ENCODE measurements at regions not wholly inside any gene's neighbourhood (a gene's known extent, or its start where the extent isn't known, plus 50 kb on each side); places are given as distances from the start of the nearest gene placed in this dataset.

DNA sequence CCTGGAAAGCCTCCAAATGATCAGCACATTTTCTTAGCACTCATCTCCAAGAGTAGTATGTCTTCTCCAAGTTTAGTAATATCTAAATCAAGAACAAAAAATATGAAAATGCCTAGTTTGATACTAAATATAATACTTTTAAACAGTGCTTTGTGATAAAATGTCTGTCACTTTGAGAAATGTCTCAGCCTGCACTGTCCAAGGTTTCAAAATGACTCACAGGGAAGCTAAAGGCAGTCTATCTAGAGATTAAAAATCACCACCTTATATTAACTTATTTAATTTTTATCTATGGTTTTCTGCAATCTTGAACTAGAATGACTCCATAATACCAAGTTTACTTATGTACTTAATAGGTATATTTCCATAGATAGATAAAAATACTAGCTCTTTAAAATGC is 633.0 kb upstream of the C9orf72 start:
- Histone ChIP-seq H3K9me1 (replicated peaks; ENCODE audit: control insufficient read depth, extremely low read depth, insufficient read depth, low read length) (no peaks in the 10 kb centered on the region), H3K27ac (ENCODE audit: insufficient read depth, low read depth, low read length) (no peak overlapping the region), H4K20me1 (replicated peaks; ENCODE audit: control insufficient read depth, extremely low read depth, insufficient read depth, low read length) (no peaks in the 10 kb centered on the region), H3K79me2 (ENCODE audit: control insufficient read depth, insufficient read depth, low read length) (no peaks in the 10 kb centered on the region), H3K36me3 (ENCODE audit: control insufficient read depth in 2 of 2, extremely low read depth in 1 of 2, insufficient read depth in 2 of 2, low read length in 2 of 2) (no peaks in the 10 kb centered on the region), H3K4me1 (ENCODE audit: control insufficient read depth, extremely low read depth, insufficient read depth, low read length) (no peaks in the 10 kb centered on the region), H3K4me3 (replicated peaks in 1 of 3; ENCODE audit: insufficient read depth in 1 of 3, low read depth in 1 of 3, low read length in 3 of 3) (no peak overlapping the region), H3K27me3 (ENCODE audit: control insufficient read depth in 2 of 2, insufficient read depth in 2 of 2, low read length in 2 of 2) (no peaks in the 10 kb centered on the region), H3K9me3 (replicated peaks; ENCODE audit: control insufficient read depth, insufficient read depth, low read length) (no peaks in the 10 kb centered on the region), H2AFZ (ENCODE audit: low read depth, low read length) (no peak overlapping the region), H3K9ac (replicated peaks; ENCODE audit: extremely low read depth, insufficient read depth, low read length) (no peak overlapping the region), H3K4me2 (ENCODE audit: insufficient read depth, low read length) (no peak overlapping the region)
- ChIA-PET CTCF (interaction anchor here (0.7 kb wide), 1 partner anchor 1556 kb away, joined by 3 read pairs; no protein-coding TSS in a partner anchor), POLR2A (no interaction called here)
- FAIRE-seq (no peak), DNase-seq (ENCODE audit: low read depth, low spot score) (peak; percentile 18)
- dilution Hi-C loops (cut with MboI; ENCODE audit: extremely low pct_ligation_motif_present, low sequenced_read_pairs) (no loop called here), intact Hi-C loops (cut with micrococcal nuclease) (no loop called here)
- BruUV-seq (replicated peaks), result no TSS peak
- TF ChIP-seq POLR2AphosphoS5 (IDR thresholded peaks at IDR 0.05; ENCODE audit: insufficient read depth, low read depth, low read length) (no peak), MYC (IDR thresholded peaks at IDR 0.05; ENCODE audit: low read depth, low read length) (no peak), JUN (IDR thresholded peaks at IDR 0.05; ENCODE audit: borderline replicate concordance, insufficient read depth, insufficient read length, low read depth) (no peak)

DNA sequence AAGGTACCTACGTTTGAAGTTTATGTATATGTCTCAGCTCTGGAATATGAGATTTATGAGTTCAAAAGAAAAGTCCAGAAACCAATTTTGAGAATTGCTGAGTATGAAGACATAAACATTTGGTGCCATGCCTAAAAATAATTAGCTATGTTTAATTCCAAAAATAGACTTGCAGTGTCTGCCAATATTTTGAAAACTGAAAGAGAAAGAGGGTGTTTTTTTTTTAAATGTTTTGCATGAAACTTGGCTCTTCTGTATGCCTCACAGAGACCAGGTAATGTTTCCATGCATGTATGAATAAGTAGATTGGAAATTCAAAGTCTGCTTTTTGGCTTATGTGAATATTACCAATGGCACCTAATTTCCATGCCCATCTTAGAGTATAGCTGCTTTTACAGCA is 634.4 kb upstream of the C9orf72 start:
- Histone ChIP-seq H3K79me2 (ENCODE audit: control insufficient read depth, insufficient read depth, low read length) (no peaks in the 10 kb centered on the region), H3K4me2 (ENCODE audit: insufficient read depth, low read length) (no peak overlapping the region), H3K4me3 (replicated peaks in 1 of 3; ENCODE audit: insufficient read depth in 1 of 3, low read depth in 1 of 3, low read length in 3 of 3) (no peak overlapping the region), H3K4me1 (ENCODE audit: control insufficient read depth, extremely low read depth, insufficient read depth, low read length) (peaks cover 4% of the 10 kb centered on the region), H3K9me1 (replicated peaks; ENCODE audit: control insufficient read depth, extremely low read depth, insufficient read depth, low read length) (no peaks in the 10 kb centered on the region), H3K36me3 (ENCODE audit: control insufficient read depth in 2 of 2, extremely low read depth in 1 of 2, insufficient read depth in 2 of 2, low read length in 2 of 2) (no peaks in the 10 kb centered on the region), H3K27me3 (ENCODE audit: control insufficient read depth in 2 of 2, insufficient read depth in 2 of 2, low read length in 2 of 2) (no peaks in the 10 kb centered on the region), H3K27ac (ENCODE audit: insufficient read depth, low read depth, low read length) (no peak overlapping the region), H2AFZ (ENCODE audit: low read depth, low read length) (no peak overlapping the region), H3K9ac (replicated peaks; ENCODE audit: extremely low read depth, insufficient read depth, low read length) (no peak overlapping the region), H3K9me3 (replicated peaks; ENCODE audit: control insufficient read depth, insufficient read depth, low read length) (no peaks in the 10 kb centered on the region), H4K20me1 (replicated peaks; ENCODE audit: control insufficient read depth, extremely low read depth, insufficient read depth, low read length) (no peaks in the 10 kb centered on the region)
- no peak for DNase-seq (ENCODE audit: low read depth, low spot score)
- intact Hi-C loops (cut with micrococcal nuclease), result no loop called here
- POLR2A ChIA-PET, result no interaction called here
- no TSS peak for BruUV-seq (replicated peaks)
- TF ChIP-seq EZH2 (IDR thresholded peaks at IDR 0.05; ENCODE audit: borderline replicate concordance, low read depth, low read length, severe bottlenecking) (no peak), CTCF (IDR thresholded peaks at IDR 0.05; ENCODE audit: extremely low read depth in 1 of 2, insufficient read depth in 1 of 2, low read depth in 1 of 2, low read length in 2 of 2) (no peak), POLR2A (IDR thresholded peaks at IDR 0.05; ENCODE audit: low read depth, low read length) (no peak), JUN (IDR thresholded peaks at IDR 0.05; ENCODE audit: borderline replicate concordance, insufficient read depth, insufficient read length, low read depth) (no peak), GATA2 (IDR thresholded peaks at IDR 0.05; ENCODE audit: insufficient read depth, insufficient read length, low read depth, low read length) (no peak), MYC (IDR thresholded peaks at IDR 0.05; ENCODE audit: low read depth, low read length) (no peak), POLR2AphosphoS5 (IDR thresholded peaks at IDR 0.05; ENCODE audit: insufficient read depth, low read depth, low read length) (no peak), FOS (IDR thresholded peaks at IDR 0.05; ENCODE audit: borderline replicate concordance, insufficient read depth, low read length) (no peak)
- TF ChIP-seq, protein P1, sequence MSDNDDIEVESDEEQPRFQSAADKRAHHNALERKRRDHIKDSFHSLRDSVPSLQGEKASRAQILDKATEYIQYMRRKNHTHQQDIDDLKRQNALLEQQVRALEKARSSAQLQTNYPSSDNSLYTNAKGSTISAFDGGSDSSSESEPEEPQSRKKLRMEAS (IDR thresholded peaks at IDR 0.05; ENCODE audit: insufficient read depth, insufficient read length), result no peak
- FAIRE-seq, result no peak
- CTCF ChIA-PET, result no interaction called here
- dilution Hi-C loops (cut with MboI; ENCODE audit: extremely low pct_ligation_motif_present, low sequenced_read_pairs), result no loop called here
